Activated CD4-positive, alpha-beta T cell treated with anti-CD3 and anti-CD28 coated beads, Interleukin-2, Interleukin-4, amounts not matched to agents 100 ng/mL and 50 ng/mL, durations not matched to agents 16 hours and 8 hours (primary cell): ENCODE measurements at regions not wholly inside any gene's neighbourhood (a gene's known extent, or its start where the extent isn't known, plus 50 kb on each side); places are given as distances from the start of the nearest gene placed in this dataset.
"Not testable (repeated sequence)": the region's sequence is repeated elsewhere in the genome, so short reads cannot be mapped to it uniquely, and the experiment has no call there.

Experiments used
- DNase-seq: peaks from one replicate; pipeline ENCODE4 v3.0.0-alpha.2; 2020; ENCODE audit warnings: low spot score

GRCh38 chr3:166522017-166522416, 684.8 kb upstream of the BCHE start:
- DNase-seq, result no peak

GRCh38 chr3:166519443-166519842, 682.2 kb upstream of the BCHE start:
- DNase-seq, result no peak

GRCh38 chr3:166518040-166518439, 680.8 kb upstream of the BCHE start:
- no peak for DNase-seq

- no peak for DNase-seq
These were observed 673.2 kb upstream of the BCHE start for GRCh38 chr3:166510382-166510781.

GRCh38 chr3:166500420-166500819, 663.2 kb upstream of the BCHE start:
- DNase-seq, result not testable (repeated sequence)

- no peak for DNase-seq
These were observed 662.4 kb upstream of the BCHE start for GRCh38 chr3:166499636-166500035.

- DNase-seq, result no peak
These were observed 661.2 kb upstream of the BCHE start for GRCh38 chr3:166498446-166498845.

GRCh38 chr3:166489826-166490225, 652.6 kb upstream of the BCHE start:
- DNase-seq, result no peak

GRCh38 chr3:166488977-166489672, 651.9 kb upstream of the BCHE start:
- DNase-seq, result no peak

GRCh38 chr3:166484470-166484869, 647.2 kb upstream of the BCHE start:
- no peak for DNase-seq

GRCh38 chr3:166481340-166481739, 644.1 kb upstream of the BCHE start:
- no peak for DNase-seq

GRCh38 chr3:166478356-166478755, 641.1 kb upstream of the BCHE start:
- DNase-seq, result no peak

GRCh38 chr3:166473501-166473900, 636.3 kb upstream of the BCHE start:
- no peak for DNase-seq

- no peak for DNase-seq
These were observed 634.8 kb upstream of the BCHE start for GRCh38 chr3:166472015-166472414.

GRCh38 chr3:166471074-166471767, 634.0 kb upstream of the BCHE start:
- no peak for DNase-seq

- no peak for DNase-seq
These were observed 625.8 kb upstream of the BCHE start for GRCh38 chr3:166462891-166463470.

- no peak for DNase-seq
These were observed 624.4 kb upstream of the BCHE start for GRCh38 chr3:166461626-166462025.

- DNase-seq, result no peak
These were observed 620.2 kb upstream of the BCHE start for GRCh38 chr3:166457382-166457781.

GRCh38 chr3:166456286-166456685, 619.1 kb upstream of the BCHE start:
- DNase-seq, result no peak

- no peak for DNase-seq
These were observed 618.5 kb upstream of the BCHE start for GRCh38 chr3:166455744-166456143.

GRCh38 chr3:166453478-166453877, 616.3 kb upstream of the BCHE start:
- no peak for DNase-seq

- no peak for DNase-seq
These were observed 614.8 kb upstream of the BCHE start for GRCh38 chr3:166451997-166452396.

- no peak for DNase-seq
These were observed 610.3 kb upstream of the BCHE start for GRCh38 chr3:166447513-166447912.
